Lung (tissue), 11 donors: ENCODE measurements at regions not wholly inside any gene's neighbourhood (a gene's known extent, or its start where the extent isn't known, plus 50 kb on each side); places are given as distances from the start of the nearest gene placed in this dataset.

Experiments used
- ATAC-seq: fragments of 200-7000 bp; cut with Tn5 transposase; one replicate; pipeline ENCODE4 v1.9.1; 2020; ENCODE audit warnings: moderate number of reproducible peaks; ENCODE audit not compliant: insufficient read depth, low FRiP score
- DNase-seq, 3 donors: peaks; one replicate each; pipeline ENCODE4 v3.0.0-alpha.2; 2013 to 2017
- H3K27ac ChIP-seq, 2 donors: one replicate each; pipeline ENCODE4 v1.5.1; 2013; ENCODE audit warnings: mild to moderate bottlenecking in 2 of 2, moderate library complexity in 2 of 2, control low read depth in 1 of 2, inconsistent platforms in 1 of 2, low read depth in 1 of 2, low read length in 1 of 2
- H3K27me3 ChIP-seq, 3 donors: one replicate each; pipeline ENCODE4 v1.5.1; 2013; ENCODE audit warnings: low read length in 2 of 3; ENCODE audit not compliant: control insufficient read depth in 3 of 3, insufficient read depth in 3 of 3
- H3K36me3 ChIP-seq, 4 donors: one replicate each; pipeline ENCODE4 v1.5.1; 2013; ENCODE audit warnings: low read length in 4 of 4, mild to moderate bottlenecking in 1 of 4, moderate library complexity in 1 of 4; ENCODE audit not compliant: control insufficient read depth in 4 of 4, insufficient read depth in 4 of 4
- H3K4me1 ChIP-seq, 5 donors: one replicate each; pipeline ENCODE4 v1.5.1; 2013; ENCODE audit warnings: low read length in 5 of 5, mild to moderate bottlenecking in 2 of 5, moderate library complexity in 1 of 5; ENCODE audit not compliant: control insufficient read depth in 5 of 5, insufficient read depth in 5 of 5
- H3K4me3 ChIP-seq: one replicate; pipeline ENCODE4 v1.5.1; 2013; ENCODE audit warnings: mild to moderate bottlenecking, control low read depth, moderate library complexity
- H3K9ac ChIP-seq, 2 donors: one replicate each; pipeline ENCODE4 v1.5.1; 2013; ENCODE audit warnings: low read length in 2 of 2, control low read depth in 1 of 2; ENCODE audit not compliant: insufficient read depth in 1 of 2
- H3K9me3 ChIP-seq, 4 donors: one replicate each; pipeline ENCODE4 v1.5.1; 2013; ENCODE audit warnings: low read length in 3 of 4, mild to moderate bottlenecking in 1 of 4, moderate library complexity in 1 of 4; ENCODE audit not compliant: control insufficient read depth in 4 of 4, insufficient read depth in 3 of 4
- WGBS, 2 donors: extraction: QIAGEN DNeasy Blood & Tissue Kit; methylation state at CpG; one replicate each; pipeline ENCODE4 v1.1.7; 2013; 5-methylcytosine and 5-hydroxymethylcytosine counted together
- TF ChIP-seq, protein P1 (sequence below): IDR thresholded peaks from 2 replicates; pipeline ENCODE4 v1.5.1; 2012; ENCODE audit warnings: mild to moderate bottlenecking; ENCODE audit errors: control extremely low read depth, extremely low read depth
- donor health status: control.
- donor health status: control.
- donor health status: Bipolar disorder and iron deficiency.
- donor health status: healthy.
- donor health status: DM: yes; HTN: yes; CAD: no.

DNA sequence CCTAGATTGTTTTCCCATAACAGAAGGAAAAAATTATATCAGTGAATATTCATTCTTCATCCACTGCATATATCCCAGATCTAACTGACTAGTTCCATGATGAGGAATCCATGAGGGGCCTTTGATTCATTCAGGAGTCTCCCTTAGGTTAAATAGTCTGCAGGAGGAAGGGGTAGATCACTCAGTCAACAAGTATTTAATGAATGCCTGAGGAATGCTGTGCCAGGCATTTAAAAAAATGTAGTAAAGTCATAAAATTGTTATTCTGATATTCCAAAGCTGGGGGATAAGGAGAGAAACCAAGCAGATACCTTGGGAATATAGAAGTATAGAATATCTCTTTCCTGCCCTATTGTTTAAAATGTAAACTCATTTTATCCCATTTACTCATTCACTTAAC is 216.2 kb upstream of the CAND1 start:
- TF ChIP-seq, protein P1, sequence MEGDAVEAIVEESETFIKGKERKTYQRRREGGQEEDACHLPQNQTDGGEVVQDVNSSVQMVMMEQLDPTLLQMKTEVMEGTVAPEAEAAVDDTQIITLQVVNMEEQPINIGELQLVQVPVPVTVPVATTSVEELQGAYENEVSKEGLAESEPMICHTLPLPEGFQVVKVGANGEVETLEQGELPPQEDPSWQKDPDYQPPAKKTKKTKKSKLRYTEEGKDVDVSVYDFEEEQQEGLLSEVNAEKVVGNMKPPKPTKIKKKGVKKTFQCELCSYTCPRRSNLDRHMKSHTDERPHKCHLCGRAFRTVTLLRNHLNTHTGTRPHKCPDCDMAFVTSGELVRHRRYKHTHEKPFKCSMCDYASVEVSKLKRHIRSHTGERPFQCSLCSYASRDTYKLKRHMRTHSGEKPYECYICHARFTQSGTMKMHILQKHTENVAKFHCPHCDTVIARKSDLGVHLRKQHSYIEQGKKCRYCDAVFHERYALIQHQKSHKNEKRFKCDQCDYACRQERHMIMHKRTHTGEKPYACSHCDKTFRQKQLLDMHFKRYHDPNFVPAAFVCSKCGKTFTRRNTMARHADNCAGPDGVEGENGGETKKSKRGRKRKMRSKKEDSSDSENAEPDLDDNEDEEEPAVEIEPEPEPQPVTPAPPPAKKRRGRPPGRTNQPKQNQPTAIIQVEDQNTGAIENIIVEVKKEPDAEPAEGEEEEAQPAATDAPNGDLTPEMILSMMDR: no peak
- Histone ChIP-seq H3K27ac (no peak overlapping the region), H3K9ac (no peak overlapping the region), H3K36me3 (no peaks in the 10 kb centered on the region), H3K9me3 (no peaks in the 10 kb centered on the region), H3K4me3 (no peak overlapping the region), H3K27me3 (no peaks in the 10 kb centered on the region), H3K4me1 (no peaks in the 10 kb centered on the region)
- DNase-seq (no peak), ATAC-seq (no peak)

DNA sequence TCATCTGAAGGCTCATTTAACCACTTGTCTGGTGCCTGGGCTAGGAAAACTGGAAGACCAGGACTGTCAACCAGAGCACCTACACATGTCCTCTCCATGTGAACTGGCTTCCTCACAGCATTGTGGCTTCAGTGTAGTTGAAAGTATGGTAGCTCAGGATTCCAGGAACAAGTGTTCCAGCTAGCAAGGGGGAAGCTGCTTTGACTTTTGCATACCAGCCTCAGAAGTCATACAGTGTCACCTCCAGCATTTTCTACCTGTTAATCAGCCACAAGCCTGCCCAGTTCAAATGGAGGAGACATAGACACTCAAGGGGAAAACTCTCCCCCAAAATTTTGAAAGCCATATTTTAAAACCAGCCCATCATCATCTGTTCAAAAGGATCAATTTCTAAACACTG is 212.8 kb upstream of the CAND1 start:
- DNase-seq (no peak), ATAC-seq (no peak)
- Histone ChIP-seq H3K9me3 (no peaks in the 10 kb centered on the region), H3K27me3 (no peaks in the 10 kb centered on the region), H3K9ac (no peak overlapping the region), H3K36me3 (no peaks in the 10 kb centered on the region), H3K27ac (no peak overlapping the region), H3K4me3 (no peak overlapping the region), H3K4me1 (no peaks in the 10 kb centered on the region)
- TF ChIP-seq, protein P1: no peak

DNA sequence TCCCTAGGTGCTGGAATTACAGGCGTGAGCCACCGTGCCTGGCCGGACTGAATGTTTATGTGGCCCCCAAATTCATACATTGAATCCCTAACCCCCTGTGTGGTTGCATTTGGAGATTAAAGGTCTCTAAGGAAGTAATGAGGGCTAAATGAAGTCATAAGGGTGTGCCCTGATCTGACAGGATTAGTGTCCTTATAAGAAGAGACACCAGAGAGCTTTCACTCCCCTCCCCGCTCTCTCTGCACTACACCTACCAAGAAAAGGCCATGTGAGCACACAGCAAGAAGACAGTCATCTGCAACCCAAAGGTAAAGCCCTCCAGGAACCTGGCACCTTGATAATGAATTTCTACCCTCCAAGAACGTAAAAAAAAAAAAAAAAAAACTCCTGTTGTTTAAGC is 212.1 kb upstream of the CAND1 start:
- no peak overlapping the region for H3K27ac ChIP-seq
- 87 to 89% methylated on average over 5 of the region's 5 CpGs for WGBS, 2 donors
- TF ChIP-seq, protein P1: no peak
- ATAC-seq (no peak), DNase-seq (no peak)
- no peak overlapping the region for H3K9ac ChIP-seq
- H3K36me3 ChIP-seq: no peaks in the 10 kb centered on the region
- H3K4me1 ChIP-seq: no peaks in the 10 kb centered on the region
- H3K9me3 ChIP-seq: no peaks in the 10 kb centered on the region
- H3K27me3 ChIP-seq: no peaks in the 10 kb centered on the region
- no peak overlapping the region for H3K4me3 ChIP-seq

DNA sequence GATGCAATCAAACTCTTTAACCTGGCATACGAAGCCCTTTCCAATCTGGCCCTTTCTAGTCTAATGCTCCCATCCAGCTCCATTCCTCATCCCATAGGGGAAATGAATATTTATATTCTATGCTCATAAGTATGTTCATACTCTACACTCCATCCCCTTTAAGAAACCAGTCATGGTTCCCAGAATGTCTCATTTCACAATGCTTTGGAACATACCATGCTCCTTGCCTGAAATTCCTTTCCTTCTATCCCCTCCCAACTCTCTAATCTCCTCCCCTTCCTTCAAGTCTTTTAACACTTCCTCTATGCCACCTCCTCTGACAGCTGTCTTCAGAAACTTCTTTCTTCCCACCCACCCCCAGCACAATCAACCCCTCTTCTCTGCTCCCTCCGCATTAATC is 207.0 kb upstream of the CAND1 start:
- no peak overlapping the region for H3K4me3 ChIP-seq
- H3K36me3 ChIP-seq: no peaks in the 10 kb centered on the region
- no peaks in the 10 kb centered on the region for H3K9me3 ChIP-seq
- H3K27ac ChIP-seq: no peak overlapping the region
- no peaks in the 10 kb centered on the region for H3K4me1 ChIP-seq
- ATAC-seq (no peak), DNase-seq (no peak)
- WGBS, 2 donors: 91 to 93% methylated on average over 2 of the region's 2 CpGs
- no peak overlapping the region for H3K9ac ChIP-seq
- peaks cover 0 to 7% (median 6%) of the 10 kb centered on the region in 3 donors for H3K27me3 ChIP-seq
- TF ChIP-seq, protein P1: no peak
